HG03045 (cell line): ENCODE measurements at regions not wholly inside any gene's neighbourhood (a gene's known extent, or its start where the extent isn't known, plus 50 kb on each side); places are given as distances from the start of the nearest gene placed in this dataset.

Experiments used
- ATAC-seq: cut with Tn5 transposase; IDR thresholded peaks from one replicate; pipeline ENCODE4 v1.9.1; 2021; ENCODE audit warnings: mild to moderate bottlenecking, moderate library complexity; ENCODE audit not compliant: unreplicated experiment

DNA sequence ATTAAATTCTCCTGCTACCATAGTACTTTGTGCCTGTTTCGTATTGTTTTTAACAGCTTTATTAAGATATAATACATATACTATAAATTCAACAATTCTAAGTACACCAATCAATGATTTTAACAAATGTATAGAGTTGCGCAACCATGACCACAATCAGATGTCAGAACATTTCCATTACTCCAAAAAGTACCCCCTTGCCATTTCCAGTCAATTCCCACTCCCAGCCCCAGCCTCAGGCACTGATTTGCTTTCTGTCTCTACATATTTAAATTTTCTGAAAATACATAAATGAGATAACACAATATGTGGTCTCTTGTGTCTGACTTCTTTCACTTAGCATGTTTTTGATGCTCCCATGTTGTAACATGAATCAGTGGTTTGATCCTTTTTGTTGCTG lies 193.9 kb downstream of the FIGN start:
- no peak for ATAC-seq

GRCh38 chr2:163541495-163541894 lies 194.3 kb downstream of the FIGN start:
- no peak for ATAC-seq

GRCh38 chr2:163528640-163529217 lies 207.1 kb downstream of the FIGN start:
- no peak for ATAC-seq

- ATAC-seq, result no peak
These were observed 208.4 kb downstream of the FIGN start for GRCh38 chr2:163527381-163527780.

DNA sequence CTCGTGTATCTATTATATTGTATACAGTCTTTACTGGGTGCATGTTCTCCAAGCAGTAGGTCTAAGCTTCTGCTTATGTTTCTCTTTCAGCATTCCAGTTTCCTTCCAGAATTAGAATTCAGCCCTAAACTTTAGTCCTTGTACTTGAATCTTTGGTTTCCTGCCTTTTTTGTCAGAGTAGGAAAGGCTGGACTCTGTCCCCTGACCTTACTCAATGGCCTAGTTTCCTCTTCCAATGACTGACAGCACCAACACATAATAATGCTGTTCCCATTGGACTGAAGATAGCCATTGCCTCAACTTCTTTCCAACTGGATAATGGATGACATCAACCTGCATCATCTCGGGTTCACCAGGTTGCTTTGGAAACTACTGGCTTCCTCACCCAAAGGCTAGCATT lies 217.0 kb downstream of the FIGN start:
- no peak for ATAC-seq

DNA sequence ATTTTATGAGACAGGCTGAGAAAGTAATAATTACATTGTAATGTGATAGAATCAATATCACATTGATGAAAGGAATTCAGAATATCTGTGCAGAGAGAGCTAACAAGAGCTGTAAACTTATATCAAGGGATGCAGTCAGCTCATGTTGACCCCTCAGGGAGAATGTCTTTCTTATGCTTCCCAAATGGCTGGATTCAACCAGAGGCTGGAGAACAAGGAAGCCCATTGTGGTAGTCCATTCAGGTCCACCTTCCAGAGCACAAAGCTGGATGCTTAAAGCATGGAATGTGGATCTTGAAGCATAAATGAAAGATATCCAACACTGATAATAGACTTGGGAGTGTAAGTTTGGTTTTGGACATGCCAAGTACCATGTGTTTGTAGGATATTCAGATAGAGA lies 220.0 kb downstream of the FIGN start:
- ATAC-seq, result no peak

GRCh38 chr2:163505281-163505680 lies 230.5 kb downstream of the FIGN start:
- ATAC-seq, result no peak

DNA sequence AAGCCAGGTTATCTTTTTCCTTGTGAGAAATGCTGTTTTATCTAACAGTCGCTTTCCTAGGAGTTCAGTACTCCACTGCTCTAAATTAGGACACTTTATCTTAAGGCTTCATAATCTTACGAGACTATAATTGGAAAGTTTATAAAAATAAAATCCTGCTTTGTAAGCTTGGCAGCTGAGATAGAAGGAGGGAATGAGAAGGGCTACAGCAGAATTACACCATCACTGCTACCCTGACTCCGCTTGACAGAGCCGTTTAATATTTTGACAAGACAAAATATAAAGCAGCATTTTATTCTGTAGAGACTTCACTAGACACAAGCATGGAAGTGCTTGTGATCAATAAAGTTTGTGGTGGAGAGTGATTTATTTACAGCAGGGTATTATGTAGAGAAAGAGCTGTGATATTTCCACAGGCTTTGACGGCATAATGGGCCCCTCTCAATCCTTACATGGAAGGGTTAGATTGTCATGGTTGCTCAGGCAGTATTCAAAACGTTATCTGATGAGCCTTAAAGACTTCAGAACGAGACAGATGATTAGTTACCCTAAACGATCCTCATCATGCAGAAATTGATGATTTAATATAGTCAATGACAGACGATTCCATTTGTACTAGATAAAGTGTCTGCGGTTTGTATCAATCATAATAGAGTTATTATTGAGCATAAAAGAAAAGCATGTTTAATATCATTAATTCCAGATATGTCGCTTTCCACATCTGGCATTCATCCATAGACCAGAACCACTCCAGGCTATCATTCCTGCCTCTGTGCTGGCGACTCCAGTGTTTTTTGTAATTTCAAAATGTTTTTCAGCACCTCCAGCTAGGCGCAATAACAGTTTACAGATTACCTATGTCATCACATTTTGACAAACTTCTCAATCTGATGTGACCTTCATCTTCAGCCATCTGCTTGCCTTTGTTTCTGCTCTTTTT lies 242.2 kb downstream of the FIGN start:
- ATAC-seq, result no peak

GRCh38 chr2:163491850-163492249 lies 244.0 kb downstream of the FIGN start:
- no peak for ATAC-seq

DNA sequence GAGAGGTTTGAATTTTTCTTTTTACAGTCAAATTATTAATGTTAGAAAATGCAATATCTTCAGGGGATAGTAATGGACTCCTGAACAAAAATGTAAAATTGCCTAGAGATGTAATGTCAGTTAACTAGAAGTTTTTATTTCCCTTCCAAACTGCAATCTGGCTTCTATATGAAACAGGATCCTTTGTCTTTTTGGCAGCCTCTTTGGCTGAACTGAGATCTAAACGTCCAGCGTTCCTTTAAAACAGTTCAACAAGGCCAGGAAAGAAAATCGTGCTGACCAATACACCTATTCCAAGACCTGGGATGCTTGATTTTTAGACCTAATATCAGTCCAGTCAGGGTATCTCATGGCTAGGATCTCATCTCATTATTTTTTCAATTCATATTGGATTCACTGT lies 245.5 kb downstream of the FIGN start:
- ATAC-seq, result no peak

DNA sequence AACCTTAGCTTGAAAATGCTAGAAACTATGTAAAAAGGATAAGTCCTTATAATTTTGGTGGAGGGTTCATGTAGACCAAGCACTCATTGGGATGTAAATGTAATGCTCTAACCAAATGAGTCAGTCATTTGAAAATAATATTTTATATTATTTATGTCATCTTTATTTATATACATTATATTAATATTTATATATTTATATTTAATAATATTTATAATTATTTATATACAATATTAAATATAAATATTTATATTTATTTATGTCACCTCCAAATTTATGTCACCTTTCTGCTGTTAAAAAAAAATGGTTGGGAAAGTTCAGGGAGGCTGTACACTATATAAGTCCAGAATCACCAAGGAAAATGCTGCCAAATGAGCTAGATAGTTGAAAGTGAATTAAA lies 254.3 kb downstream of the FIGN start:
- no peak for ATAC-seq

DNA sequence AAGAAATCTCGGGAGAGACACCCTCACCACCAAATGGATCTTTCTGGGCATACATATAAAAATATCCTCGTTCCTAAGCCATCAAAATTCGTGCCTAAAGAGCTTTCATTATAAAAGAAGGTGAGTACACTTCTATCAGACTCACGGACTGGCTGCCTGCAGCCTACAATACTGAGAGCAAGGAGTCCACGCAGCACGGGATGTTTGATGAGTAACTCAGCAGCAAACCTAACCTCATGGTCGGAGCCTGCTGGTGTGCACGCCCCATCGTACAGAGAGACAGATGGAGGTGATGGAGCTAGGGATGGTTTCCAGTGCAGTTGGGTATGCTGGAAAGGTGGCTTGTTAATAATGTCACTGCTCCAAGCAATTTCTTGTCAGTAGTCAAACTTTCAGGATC lies 256.2 kb downstream of the FIGN start:
- ATAC-seq, result no peak

DNA sequence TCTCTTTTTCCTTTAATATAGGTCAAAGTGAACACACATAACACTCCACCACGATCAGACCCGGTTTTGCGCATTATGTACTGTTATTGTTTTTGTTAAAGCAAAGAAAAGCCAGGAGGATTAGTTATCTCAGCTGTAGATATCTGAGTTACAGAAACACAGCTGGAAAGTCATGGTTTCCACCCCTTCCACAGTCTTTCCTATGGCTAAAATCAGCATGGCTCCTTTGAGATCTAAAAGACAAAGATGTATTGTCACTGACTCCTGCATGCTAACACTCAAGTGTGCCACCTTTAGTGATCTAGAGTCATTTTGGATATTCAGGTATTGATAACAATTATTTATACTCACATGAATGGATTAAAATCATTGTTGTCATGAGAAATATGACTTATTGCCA lies 260.0 kb downstream of the FIGN start:
- no peak for ATAC-seq

DNA sequence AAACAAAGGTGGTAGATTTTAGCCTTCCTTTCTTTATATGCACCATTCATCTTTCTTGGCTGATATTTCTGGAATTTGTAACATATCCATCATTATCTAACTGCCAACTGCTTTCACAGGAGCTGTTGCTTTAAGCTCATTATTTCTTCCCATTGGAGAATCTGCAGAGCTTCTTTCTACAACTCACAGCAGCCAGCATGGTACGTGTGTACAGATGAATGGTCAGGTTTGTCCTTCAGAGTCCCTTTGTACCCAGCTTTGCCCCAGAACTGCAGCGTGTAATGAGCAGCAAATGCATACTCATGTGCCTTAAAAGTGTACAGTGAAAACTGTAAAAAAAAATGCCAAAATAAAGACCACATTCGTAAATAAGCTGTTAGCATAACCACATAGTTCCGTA lies 260.9 kb downstream of the FIGN start:
- ATAC-seq, result no peak

DNA sequence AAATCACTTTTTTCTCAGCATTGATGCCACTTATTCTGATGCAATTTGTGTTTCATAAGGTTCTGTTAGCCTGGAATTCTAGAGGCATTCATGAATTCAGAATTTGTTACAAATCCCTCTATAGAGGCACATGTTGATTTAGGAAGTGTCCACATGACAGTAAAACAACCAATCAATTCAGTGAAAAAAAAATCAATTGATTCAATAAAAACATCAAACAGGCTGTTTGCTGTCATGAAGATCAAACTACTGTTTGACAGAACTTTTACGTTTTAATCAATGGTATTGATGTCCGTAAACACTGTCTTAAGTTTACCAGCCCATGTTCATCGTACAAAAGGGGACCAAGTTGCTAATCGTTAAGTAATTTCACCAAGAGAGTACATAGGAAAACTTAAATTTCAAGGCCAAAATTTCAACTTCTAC lies 261.5 kb downstream of the FIGN start:
- no peak for ATAC-seq

DNA sequence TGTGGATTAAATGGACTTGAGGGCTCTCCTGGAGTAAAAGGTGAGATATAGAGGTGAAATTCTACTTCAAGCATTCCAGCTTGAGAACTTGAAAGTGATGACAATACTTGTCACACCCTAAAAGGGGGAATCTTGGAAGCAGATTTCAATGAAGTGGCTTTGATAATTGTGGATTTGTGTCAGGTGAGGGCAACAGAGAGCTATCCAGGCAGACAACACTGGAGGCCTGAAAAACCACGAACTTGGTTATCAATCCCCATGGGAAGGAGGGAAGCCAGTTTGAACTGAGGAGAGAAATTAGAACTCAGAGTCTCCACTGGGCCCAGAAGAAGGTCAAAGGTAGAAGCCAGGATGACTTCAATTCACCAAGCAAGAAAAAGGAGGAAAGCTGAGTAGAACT lies 263.9 kb downstream of the FIGN start:
- ATAC-seq, result no peak

- ATAC-seq, result no peak
These were observed 266.2 kb downstream of the FIGN start for GRCh38 chr2:163469561-163469962.

DNA sequence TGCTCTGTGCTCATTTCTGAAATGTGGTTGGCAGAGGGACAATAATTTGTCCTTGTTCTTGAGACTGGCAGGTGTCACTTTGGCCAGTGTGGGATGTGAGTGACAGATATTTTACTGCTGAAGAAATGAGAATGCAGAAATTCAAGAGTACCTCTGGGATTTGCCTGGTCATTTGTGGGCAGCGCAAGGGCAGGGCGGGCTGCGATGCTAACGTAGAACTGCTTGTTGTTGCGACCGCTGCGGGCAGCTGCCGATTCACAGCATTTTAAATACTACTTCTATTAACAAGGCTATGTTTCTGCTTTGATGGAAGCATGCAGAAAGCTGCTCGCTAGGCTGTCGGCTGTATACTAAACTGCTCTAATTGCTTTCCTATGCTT lies 268.6 kb downstream of the FIGN start:
- no peak for ATAC-seq

- ATAC-seq, result no peak
These were observed 269.2 kb downstream of the FIGN start for GRCh38 chr2:163466331-163467250.

DNA sequence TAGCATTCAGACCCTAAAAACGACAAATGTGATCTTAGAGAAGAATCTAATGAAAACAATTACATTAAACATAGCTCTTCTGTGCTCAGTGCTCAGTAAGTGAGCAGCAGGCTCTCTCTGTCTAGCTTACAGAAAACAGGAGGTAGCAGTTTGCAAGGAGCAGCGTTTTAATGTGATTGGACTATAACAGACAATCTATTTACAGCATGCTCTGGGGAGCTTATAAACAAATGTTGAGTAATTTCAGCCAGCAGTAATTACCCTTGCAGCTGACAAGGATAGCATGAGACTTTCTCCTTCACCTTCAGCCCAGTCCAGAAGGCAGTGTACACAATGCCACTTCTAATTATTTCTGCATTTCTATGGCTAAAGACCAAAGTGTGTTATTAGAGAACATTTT lies 270.4 kb downstream of the FIGN start:
- no peak for ATAC-seq

DNA sequence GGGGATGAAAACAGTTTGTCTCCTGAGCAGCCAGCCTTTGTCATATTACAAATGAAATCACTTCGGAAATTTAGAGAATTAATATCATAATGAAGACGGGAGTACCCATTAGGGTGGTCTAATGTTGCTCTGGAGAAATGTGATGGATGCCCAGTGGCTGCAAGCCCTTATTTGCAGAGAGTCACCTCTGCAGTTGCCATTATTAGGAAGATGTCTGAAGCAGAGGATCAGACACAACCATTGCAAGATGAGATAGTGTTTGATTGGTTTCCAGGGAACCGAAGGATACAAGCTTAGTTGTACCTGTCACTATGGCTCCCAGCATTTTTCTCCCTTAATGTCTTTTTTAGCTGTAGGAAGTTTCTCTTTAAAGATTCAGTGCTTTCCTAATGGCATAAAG lies 272.4 kb downstream of the FIGN start:
- no peak for ATAC-seq

DNA sequence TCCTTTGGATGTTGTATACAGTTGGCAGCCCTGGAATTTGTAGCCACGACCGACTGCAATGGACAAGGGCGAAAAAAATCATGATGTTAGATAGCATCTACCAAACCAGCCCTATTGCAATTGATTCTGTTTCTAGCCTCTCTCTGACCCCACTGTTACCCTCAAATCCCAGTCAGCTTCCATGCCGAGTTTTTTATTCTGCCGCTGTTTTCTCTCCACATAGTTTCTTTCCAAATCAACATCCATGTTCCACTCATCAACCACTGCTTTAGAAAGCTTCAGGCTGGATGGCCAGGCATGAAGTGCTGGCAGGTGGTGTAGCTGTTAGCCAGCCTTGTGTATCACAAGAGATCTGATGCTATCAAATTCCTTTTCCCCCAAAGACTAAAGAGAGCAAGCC lies 272.8 kb downstream of the FIGN start:
- no peak for ATAC-seq
